ENCODE measurements at regions not wholly inside any gene's neighbourhood (a gene's known extent, or its start where the extent isn't known, plus 50 kb on each side); places are given as distances from the start of the nearest gene placed in this dataset.

DNA sequence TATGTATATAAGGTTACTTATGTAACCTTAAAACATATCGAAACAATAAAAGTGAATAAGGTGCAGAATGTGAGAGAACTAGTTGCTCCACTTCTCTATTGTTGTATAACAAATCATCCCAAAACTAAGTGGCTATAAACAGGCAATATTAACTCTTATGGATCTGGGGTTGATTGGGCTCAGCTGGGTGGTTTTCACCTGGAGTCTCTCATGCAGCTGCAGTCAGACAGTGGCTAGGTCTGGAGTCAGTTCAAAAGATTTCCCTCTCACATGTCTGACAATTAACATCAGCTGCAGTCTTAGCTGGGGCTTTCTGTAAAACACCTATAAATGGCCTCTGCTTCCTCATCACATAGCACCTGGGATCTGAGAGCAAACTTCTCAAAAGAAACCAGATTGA is 288.4 kb upstream of the SASH1 start:
- Histone ChIP-seq H2BK12ac (ENCODE audit: low read depth, low read length) (no peak overlapping the region), H3K56ac (replicated peaks; ENCODE audit: insufficient read length, low read depth, low read length) (no peak overlapping the region), H3K36me3 (ENCODE audit: control insufficient read depth in 2 of 4, insufficient read depth in 4 of 4, low read length in 3 of 4) (no peaks in the 10 kb centered on the region), H4K91ac (replicated peaks; ENCODE audit: insufficient read length, low read length) (no peak overlapping the region), H3K4me3 (ENCODE audit: extremely low read depth in 1 of 4, insufficient read depth in 2 of 4, low read depth in 3 of 4, low read length in 4 of 4) (no peak overlapping the region), H3K23me2 (ENCODE audit: low read depth, low read length) (no peaks in the 10 kb centered on the region; the same call in 1 of the 2 replicates), H4K5ac (ENCODE audit: insufficient read length, low read depth, low read length) (no peak overlapping the region), H2BK120ac (replicated peaks; ENCODE audit: low read depth, low read length) (no peak overlapping the region), H3K4me2 (ENCODE audit: insufficient read depth in 1 of 2, low read depth in 2 of 2, low read length in 2 of 2) (no peak overlapping the region), H4K20me1 (replicated peaks in 1 of 2; ENCODE audit: control insufficient read depth in 1 of 2, insufficient read depth in 2 of 2, low read length in 2 of 2) (no peaks in the 10 kb centered on the region), H3K4me1 (replicated peaks in 1 of 4; ENCODE audit: control insufficient read depth in 3 of 4, insufficient read depth in 4 of 4, low read length in 3 of 4) (no peaks in the 10 kb centered on the region), H3K79me1 (ENCODE audit: low read depth, low read length) (no peaks in the 10 kb centered on the region), H4K8ac (ENCODE audit: extremely low read depth, insufficient read depth, low read length) (no peak overlapping the region), H3K9me3 (ENCODE audit: insufficient read depth in 2 of 2, low read depth in 1 of 2, low read length in 1 of 2) (peaks cover under 1 to 1% of the 10 kb centered on the region in 2 experiments; a peak in 1 of 4 replicates), H3K79me2 (ENCODE audit: control insufficient read depth in 1 of 2, insufficient read depth in 2 of 2, low read length in 2 of 2) (no peaks in the 10 kb centered on the region), H2BK15ac (ENCODE audit: low read length) (no peak overlapping the region), H3K14ac (ENCODE audit: insufficient read length) (no peak overlapping the region), H3K27me3 (replicated peaks in 1 of 4; ENCODE audit: control insufficient read depth in 3 of 4, extremely low read depth in 1 of 4, insufficient read depth in 3 of 4, low read length in 3 of 4) (no peaks in the 10 kb centered on the region), H3K27ac (ENCODE audit: low read depth, low read length) (no peak overlapping the region), H2AK5ac (ENCODE audit: low read depth, low read length) (no peak overlapping the region), H3K18ac (ENCODE audit: extremely low read depth, low read length) (no peak overlapping the region), H3K23ac (ENCODE audit: insufficient read length) (no peak overlapping the region), H3K4ac (replicated peaks; ENCODE audit: insufficient read length, low read depth, low read length) (no peak overlapping the region), H2AFZ (ENCODE audit: low read length) (no peak overlapping the region), H2BK20ac (ENCODE audit: low read length) (no peak overlapping the region), H2BK5ac (ENCODE audit: low read depth, low read length) (no peak overlapping the region), H3K9ac (replicated peaks in 1 of 4; ENCODE audit: extremely low read depth in 1 of 4, low read depth in 3 of 4, low read length in 3 of 4) (no peak overlapping the region)
- TF ChIP-seq HDAC6 (IDR thresholded peaks at IDR 0.05; ENCODE audit: low read depth, low read length) (no peak), CHD1 (IDR thresholded peaks at IDR 0.05; ENCODE audit: low read depth, low read length) (no peak), RBBP5 (IDR thresholded peaks at IDR 0.05; ENCODE audit: borderline replicate concordance, low read depth, low read length) (no peak), FOSL1 (IDR thresholded peaks at IDR 0.05; ENCODE audit: insufficient read depth, low read depth, low read length) (no peak), SAP30 (IDR thresholded peaks at IDR 0.05; ENCODE audit: insufficient read depth, insufficient replicate concordance, low read length) (no peak), ZNF274 (IDR thresholded peaks at IDR 0.05; ENCODE audit: borderline replicate concordance, extremely low read depth, low read length) (no peak), CEBPB (IDR thresholded peaks at IDR 0.05; ENCODE audit: low read depth, low read length) (no peak), HDAC2 (IDR thresholded peaks at IDR 0.05; ENCODE audit: borderline replicate concordance in 1 of 2, low read depth in 2 of 2, low read length in 2 of 2) (no peak)
- FAIRE-seq (no peak), DNase-seq (ENCODE audit: low read depth in 1 of 2, low spot score in 2 of 2) (no peak)
- CTCF ChIA-PET (ENCODE audit: partially characterized antibody): no interaction called here
- 85% methylated on average over 1 of the region's 1 CpG; no CpG with 5 or more reads in 1 of the 2 experiments for WGBS, 2 experiments (ENCODE audit: extremely low coverage in 1 of 2, insufficient coverage in 1 of 2, insufficient read length in 1 of 2, insufficient replicate concordance in 2 of 2, low coverage in 1 of 2, low lambda C conversion rate in 2 of 2, missing lambda C conversion rate in 1 of 2)
- POLR2A ChIA-PET (ENCODE audit: partially characterized antibody): no interaction called here

Data from H1 (cell line).